ENCODE measurements at regions not wholly inside any gene's neighbourhood (a gene's known extent, or its start where the extent isn't known, plus 50 kb on each side); places are given as distances from the start of the nearest gene placed in this dataset.
"Not testable (repeated sequence)": the region's sequence is repeated elsewhere in the genome, so short reads cannot be mapped to it uniquely, and the experiment has no call there.

DNA sequence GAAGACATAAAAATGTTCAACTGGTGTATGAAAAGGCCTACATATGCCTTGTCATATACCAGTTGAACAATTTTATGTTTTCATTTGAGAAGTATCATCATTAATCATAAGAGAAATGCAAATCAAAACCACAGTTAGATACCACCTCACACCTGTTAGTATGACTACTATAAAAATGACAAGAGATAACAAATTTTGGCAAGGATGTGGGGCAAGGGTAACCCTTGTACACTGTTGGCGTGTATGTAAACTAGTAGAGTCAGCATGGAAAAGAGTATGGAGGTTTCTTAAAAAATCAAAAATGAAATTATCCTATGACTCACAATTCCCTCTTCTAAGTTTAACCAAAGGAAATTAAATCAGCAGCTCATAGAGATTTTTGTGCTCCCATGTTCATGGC, 250.4 kb upstream of the ST8SIA4 start:
- DNase-seq: no peak

DNA sequence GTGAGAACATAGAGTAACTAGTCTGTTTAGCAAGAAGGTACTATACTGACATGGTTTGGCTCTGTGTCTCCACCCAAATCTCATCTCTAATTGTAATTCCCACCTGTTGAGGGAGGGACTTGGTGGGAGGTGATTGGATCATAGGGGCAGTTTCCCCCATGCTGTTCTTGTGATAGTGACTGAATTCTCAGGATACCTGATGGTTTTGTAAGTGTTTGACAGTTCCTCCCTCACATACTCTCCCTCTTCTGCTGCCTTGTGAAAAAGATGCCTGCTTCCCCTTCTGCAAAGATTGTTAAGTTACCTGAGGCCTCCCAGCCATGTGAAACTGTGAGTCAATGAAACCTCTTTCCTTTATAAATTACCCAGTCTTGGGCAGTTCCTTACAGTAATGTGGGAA, 240.4 kb upstream of the ST8SIA4 start:
- no peak for DNase-seq

DNA sequence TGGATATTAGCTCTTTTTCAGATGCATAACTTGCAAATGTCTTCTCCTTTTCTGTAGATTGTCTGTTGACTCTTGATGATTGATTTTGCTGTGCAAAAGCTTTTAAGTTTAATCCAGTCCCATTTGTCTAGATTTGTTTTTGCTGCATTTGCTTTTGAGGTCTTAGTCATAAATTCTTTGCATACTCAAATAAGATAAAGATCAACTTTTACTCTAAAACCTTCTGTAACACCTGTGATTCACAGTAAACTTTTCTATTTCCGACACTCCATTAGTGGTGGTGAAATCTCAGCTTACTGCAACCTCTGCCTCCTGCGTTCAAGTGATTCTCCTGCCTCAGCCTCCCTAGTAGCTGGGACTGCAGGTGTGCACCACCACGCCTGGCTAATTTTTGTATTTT, 239.0 kb upstream of the ST8SIA4 start:
- no peak for DNase-seq

DNA sequence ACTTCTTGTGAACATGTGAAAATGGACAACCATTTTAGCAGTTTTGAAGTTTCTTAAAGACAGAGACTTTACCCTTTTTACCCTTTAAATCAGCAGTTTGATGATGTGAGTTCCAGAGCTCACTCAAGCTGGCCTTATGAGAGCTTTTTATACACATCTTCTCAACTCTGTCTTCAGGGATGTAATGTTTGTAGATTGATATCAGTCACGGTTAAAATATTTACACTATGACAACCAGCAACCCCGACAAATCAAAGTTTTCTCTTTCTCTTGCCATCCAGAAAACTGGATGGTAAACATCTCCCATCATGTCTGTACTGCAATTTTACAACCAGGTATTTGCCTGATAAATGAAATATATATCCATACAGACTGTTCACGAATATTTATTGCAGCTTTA, 233.4 kb upstream of the ST8SIA4 start:
- DNase-seq: no peak

DNA sequence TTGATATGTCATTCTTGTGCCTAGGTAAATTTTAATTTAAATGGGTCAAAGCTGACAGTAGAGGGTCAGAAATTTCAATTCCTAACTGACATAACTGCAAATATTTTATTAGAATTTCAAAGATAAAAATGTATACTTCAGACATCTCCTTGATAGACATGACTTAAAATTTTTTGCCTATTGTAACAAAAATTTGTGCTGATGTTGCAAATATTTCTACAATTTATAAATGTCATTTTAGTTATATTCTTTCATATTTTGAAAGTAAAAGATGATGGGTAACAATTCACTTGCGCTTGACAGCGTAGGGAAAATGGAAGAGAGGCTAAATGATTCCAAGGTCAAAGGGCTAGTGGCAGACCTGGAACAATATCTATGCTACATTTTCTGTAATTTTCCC, 220.3 kb upstream of the ST8SIA4 start:
- no peak for DNase-seq

DNA sequence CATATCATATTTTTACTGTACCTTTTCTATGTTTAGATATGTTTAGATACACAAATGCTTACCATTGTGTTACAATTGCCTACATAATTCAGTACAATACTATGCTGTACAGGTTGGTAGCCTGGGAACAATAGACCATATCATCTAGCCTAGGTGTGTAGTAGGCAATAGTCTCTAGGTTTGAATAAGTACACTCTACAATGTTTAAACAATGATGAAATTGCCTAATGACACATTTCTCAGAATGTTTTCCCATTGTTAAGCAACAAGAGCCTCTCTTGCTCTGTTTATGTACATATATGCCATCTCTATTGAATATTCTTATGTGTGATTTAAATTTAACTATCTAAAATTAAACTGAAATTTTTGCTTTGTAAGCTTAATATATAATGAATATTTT, 209.6 kb upstream of the ST8SIA4 start:
- DNase-seq: no peak

DNA sequence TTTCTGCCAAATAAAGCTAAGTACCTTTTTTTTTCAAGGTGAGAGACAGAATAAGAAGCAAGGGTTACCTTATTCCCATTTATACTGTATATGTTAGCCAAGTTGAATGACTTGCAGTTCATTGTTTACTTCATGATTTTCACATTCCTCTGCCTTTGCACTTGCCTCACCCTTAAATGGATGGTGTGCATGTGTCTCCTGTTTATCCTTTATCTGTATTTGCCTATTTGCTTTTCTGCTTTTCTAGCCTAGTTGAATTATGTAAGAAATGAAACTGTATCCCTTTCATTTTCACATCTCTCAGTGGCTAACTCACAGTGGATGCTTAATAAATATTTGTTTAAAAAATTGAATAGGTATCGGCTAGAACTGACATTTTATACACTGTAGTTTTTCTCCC, 200.8 kb upstream of the ST8SIA4 start:
- no peak for DNase-seq

DNA sequence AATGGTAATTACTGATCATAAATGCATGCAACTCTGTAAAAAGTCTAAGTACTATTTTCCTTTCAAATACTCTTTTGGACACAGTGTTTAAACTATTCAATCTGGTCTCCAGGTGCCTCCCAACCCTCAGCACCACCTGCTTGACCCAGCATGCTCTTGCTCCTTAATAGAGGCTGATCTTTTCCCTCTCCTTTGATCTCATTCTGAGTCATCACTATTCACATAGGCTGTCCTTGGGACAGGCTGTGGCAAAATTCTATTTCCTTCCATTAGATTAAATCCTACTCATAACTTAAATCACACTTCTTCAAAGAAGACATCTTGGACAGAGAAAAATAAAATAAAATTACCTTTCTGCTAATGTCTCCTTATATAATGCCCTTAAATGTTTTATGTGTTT, 199.4 kb upstream of the ST8SIA4 start:
- DNase-seq: no peak

DNA sequence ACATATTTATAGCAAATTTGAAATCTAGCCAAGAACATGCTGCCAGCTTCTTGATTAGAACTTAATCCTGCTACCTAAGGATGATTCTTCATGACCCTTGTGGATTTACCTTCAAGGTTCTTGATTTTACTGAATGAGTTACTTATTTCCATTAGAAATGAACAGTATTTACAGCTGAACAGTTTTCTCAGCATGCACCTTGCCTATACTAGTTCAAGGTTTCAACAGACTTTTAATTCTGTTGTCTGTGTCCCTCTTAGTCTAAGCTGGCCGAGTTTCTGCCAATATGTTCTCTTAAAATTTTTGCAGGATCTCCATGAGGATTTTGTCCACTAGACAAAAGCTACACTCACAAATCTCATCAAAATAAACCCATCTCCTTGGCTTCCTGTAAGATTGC, 188.8 kb upstream of the ST8SIA4 start:
- no peak for DNase-seq

DNA sequence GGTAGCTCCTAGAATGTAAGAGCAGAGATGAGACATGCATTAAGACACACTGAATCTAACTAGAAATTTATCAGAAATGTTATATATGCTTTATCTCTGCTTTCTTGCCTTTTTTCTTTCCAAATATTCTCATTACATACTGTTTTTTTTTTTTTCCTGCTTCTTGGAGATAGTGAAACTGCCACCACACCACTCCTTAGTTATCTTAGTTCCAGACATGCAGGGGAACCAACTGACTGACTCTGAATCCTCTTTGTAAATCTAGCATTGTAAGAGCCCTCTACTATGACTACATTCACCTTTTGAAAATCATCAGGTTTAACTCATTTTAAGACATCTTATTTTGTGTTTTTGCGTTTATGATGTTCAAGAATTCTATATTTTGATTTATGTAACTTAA, 181.3 kb upstream of the ST8SIA4 start:
- no peak for DNase-seq

DNA sequence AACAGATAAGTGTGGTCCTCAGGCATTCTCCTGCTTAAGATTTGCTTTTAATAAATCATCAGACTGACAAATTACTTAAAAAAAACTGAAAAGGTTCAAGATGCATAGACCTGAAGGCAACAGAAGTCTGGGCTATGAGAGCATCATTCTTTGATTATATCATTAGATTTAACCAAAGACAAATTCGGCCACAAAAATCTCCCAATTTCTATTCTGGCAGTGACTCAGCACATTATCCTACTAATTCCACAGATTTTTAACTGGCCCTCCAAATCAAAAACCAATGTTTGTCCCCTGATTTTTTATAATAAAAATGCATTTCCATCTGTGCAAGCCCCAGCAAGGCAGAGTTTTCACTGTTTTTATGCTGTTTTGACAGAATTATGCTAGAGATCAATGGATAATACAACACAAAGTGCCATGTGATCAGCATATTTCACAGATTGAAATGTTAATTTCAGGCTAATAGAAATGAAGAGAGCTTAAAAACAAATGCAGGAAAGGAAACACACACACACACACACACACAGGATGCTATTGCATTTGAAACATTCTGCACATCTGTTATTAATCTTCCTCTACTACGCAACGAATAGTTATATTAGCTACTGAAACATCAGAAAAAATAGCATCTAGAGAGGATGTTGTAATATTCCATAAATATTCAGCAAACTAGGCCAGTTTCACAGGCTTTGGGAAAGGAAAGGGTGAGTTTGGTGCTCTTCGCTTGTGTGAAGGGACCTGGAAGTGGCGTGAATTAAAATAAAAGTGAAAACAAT, 177.6 kb upstream of the ST8SIA4 start:
- DNase-seq: no peak

DNA sequence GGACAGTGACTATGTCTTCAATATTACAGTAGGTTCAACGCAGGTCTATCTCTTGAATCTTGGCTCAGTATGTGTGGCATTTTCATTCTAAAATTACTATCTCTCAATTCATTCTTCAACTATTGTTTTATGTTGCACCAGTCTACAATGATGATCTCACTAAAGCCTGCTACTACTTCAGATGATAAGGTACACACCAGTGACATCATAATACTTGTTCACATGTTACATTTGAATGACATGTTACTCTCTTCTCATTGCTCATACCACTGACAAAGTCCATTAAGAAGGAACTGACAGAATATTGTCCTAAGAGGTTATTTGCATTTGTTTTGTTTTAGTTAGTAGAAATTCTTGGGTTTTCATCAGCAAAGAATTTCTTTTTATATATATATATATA, 165.2 kb upstream of the ST8SIA4 start:
- no peak for DNase-seq

DNA sequence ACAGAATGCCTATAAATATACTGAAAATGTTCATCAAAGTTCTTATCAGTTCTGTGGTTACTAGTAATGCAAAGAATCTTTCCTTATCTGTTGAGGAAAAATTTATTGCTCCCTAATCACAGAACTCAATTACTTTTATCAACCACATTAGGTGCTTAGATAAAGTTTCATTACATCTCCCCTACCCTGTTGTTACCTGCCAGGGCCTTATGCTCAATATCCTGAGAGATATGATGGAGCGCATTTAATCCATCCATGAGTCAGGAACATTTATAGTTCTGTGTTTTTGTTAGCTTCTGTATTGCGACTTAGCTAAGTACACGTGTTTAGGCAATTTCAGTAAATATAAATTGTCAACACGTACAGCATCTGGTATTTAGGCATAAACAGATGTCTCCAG, 164.3 kb upstream of the ST8SIA4 start:
- no peak for DNase-seq

DNA sequence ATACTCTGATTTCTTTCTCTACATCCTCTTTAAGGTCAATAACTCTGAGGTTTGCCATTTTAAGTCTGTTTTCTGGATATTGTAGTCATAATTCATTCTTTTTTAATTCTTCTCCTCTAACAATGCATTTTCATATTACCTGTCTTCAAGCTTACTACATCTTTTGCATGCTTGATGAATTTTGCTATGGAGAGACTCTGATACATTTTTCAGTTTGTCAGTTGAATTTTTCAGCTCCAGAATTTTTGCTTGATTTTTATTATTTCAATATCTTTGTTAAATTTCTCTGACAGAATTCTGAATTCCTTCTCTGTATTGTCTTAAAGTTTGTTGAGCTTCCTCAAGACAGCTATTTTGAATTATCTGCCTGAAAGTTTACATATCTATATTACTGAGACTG, 159.8 kb upstream of the ST8SIA4 start:
- DNase-seq: no peak

DNA sequence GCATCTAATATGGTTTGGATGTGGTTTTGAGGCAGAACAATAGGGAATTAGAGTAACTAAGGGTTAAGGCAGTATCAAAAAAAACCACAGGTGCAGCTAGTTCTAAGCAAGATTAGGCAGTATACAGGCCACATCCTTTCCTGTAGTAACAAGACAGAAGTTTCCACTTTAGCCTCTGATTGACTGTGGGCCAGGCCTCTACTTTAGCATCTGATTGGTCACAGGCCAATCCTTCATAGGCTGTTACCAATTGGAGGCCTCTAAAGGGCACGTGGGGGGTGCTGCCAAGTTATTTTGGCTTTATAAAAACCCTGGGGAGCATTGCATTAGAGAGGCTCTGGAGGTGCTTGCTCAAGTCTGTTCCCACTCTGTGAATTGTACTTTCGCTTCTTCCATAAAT, 144.1 kb upstream of the ST8SIA4 start:
- no peak for DNase-seq

DNA sequence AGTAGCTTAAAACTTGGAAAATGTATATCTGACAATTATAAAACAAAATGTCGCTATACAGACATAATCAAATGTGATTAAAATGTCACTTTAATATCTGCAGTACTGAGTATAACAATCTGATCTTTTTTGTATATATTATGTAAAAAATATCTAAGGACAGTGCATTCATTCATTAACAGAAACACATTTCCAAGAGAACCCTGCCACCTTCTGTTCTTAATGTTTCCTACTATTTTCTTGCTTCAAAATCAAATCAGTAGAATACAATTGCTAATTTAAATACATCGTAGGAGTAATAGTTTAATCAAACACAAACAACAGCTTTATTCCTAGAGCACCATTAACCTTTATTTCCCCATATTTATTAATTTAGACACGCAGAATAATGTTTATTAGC, 142.6 kb upstream of the ST8SIA4 start:
- no peak for DNase-seq

DNA sequence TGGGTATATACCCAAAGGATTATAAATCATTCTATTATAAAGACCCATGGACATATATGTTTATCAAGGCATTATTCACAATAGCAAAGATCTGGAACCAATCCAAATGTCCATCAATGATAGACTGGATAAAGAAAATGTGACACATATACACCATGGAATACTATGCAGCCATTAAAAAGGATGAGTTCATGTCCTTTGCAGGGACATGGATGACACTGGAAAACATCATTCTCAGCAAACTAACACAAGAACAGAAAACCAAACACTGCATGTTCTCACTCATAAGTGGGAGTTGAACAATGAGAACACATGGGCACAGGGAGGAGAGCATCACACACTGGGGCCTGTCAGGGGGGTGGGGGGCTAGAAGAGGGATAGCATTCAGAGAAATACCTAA, 136.9 kb upstream of the ST8SIA4 start:
- not testable (repeated sequence) for DNase-seq

DNA sequence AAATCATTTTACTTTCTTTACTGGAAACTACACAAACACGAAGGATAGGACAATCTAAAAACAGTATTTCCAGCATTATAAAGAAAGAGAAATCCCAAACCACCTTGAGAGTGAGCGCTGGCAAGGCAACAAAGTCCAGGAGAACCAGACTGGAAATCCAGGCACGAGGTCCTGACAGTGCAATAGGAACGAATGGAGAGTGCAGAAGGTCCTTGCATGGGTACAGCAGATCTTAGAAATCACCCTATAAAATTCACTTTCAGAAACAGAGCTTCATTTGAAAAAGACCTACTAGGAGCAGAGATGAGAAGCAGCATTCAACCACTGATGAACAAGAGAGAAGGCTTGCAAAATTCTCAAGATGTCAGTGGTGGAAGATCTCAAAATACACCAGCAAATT, 133.7 kb upstream of the ST8SIA4 start:
- DNase-seq: no peak

DNA sequence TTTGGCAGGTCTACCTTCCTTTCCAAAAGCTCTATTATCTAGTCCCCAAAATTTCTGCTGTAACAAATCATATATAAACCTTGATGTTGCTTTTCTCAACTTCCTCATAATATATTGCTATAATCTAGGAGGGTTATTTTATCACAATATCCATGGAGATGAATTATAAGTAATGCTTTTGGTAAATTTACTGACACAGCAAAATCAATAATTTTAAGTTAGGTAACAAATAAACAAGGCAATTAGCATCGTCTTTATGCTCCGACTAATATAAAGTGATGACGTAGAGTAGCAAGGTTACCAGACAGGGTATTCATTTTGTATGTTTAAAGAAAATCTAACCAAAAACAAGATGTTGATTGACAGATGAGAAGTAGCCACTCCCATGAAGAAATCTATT, 132.3 kb upstream of the ST8SIA4 start:
- DNase-seq: no peak

DNA sequence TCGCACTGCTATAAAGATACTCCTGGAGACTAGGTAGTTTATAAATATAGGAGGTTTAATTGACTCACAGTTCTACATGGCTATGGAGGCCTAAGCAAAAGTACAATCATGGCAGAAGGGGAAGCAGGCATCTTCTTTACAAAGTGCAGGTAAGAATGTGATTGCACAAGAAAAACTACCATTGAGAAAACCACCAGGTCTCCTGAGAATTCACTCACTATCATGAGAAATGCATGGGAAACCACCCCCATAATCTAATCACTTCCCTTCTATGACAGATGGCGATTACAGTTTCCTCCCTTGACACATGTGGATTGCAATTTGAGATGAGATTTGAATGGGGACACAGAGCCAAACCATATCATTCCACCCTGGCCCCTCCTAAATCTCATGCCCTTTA, 121.2 kb upstream of the ST8SIA4 start:
- no peak for DNase-seq

DNA sequence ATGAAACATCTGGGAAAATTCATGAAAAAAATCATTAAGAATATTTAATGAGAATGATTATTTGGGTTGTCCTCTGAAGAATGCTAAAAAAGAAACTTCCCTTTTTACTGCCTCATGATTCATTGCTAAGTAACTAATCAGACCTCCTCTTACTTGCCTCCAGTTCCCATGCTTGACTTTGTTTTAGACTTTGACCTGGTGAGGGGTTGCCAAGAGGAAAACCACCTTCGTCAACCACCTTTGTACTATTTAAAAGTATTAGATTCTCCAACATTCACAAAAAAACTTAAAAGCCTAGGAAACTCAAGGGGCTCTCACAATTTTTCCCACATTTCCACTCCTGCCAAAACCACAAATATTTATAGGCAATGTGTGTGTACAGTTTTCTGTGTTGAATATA, 115.2 kb upstream of the ST8SIA4 start:
- DNase-seq: no peak

DNA sequence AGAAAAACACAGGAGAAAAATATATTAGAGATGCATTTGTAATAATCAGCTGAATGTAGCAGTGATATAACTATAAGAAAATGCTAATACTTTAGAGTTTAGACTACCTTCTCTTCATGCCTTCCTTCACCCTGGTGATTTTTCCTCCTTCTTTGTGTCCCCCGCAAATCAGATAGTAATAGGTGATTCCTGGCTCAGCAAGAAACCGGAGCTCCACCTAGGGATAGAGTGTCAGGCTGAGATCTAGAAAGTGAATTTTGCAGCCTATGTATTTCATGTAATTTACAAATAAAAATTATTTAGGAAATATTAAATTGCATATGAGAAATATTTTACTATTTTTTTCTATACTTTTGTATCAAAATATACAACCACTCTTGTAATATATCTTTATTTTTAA, 109.8 kb upstream of the ST8SIA4 start:
- no peak for DNase-seq

DNA sequence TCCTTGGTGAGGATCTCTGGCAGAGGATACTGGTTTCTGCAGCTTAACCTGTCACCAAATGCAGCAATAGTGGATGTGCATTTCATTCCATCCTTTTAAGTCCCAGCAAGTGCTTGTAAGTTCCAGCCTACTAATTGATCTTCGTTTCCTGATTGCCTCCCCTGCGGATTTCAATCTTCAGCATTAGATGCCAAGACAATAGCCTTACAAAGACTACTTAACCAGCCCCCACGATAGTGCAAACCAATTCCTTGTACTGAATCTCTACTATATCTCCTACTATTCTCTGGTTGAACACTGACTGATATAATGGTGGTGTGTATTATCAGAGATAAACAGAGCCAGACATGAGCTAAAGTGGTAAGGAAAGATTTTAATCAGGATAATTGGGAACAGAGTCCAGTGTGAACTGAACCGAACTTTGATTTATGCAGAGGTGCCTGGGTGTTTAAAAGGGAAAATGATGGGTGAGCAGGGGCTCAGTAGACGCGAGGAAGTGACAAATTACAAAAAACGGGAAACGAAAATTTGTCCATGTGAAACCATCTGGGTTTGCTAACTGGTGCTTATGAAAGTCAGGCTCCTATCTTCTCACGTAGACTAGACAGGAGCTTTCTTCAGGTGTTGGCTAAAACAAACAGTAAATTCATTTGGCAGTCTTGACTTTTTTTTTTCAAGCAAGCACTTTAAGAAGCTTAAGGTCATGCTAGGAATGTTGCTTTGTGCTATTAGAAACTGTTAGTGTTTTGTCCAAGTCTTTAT, 106.9 kb upstream of the ST8SIA4 start:
- DNase-seq: no peak

DNA sequence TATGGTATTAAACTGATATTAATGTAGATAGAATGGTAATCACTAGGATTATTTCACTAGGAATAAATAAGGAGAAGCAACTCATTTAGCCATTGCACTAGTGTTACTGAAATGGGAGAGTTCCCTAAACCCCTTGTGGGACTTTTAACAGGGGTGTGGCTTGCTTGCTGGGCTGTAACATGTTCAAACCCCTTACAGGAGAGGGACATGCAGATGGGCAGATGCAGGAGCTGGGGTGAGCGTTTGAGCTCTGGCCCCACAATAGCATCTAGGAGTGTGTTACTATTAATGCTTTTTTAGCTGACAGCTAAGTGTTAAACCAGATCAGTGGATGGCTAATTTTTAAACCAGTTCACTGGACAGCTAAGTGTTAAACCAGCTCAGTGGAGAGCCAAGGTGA, 89.3 kb upstream of the ST8SIA4 start:
- no peak for DNase-seq

DNA sequence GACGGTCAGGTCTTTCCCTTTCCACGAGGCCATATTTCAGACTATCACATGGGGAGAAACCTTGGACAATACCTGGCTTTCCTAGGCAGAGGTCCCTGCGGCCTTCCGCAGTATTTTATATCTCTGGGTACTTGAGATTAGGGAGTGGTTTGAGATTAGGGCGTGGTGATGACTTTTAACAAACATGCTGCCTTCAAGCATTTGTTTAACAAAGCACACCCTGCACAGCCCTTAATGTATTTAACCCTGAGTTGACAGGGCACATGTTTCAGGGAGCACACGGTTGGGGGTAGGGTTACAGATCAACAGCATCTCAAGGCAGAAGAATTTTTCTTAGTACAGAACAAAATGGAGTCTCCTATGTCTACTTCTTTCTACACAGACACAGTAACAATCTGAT, 80.5 kb upstream of the ST8SIA4 start:
- not testable (repeated sequence) for DNase-seq
